ENCODE measurements at regions not wholly inside any gene's neighbourhood (a gene's known extent, or its start where the extent isn't known, plus 50 kb on each side); places are given as distances from the start of the nearest gene placed in this dataset.

GRCh38 chr1:96565546-96565945 lies 156.0 kb upstream of the PTBP2 start:
- no peak overlapping the region for H3K4me3 ChIP-seq (ENCODE audit: control insufficient read depth, low read depth, low read length)
- TF ChIP-seq CTCF (conservative IDR thresholded peaks at IDR 0.05; ENCODE audit: control insufficient read depth, insufficient read depth, low read depth, low read length), result no peak
- DNase-seq (ENCODE audit: low read depth), result no peak

GRCh38 chr1:96568639-96569038 lies 152.9 kb upstream of the PTBP2 start:
- TF ChIP-seq CTCF (conservative IDR thresholded peaks at IDR 0.05; ENCODE audit: control insufficient read depth, insufficient read depth, low read depth, low read length), result no peak
- no peak overlapping the region for H3K4me3 ChIP-seq (ENCODE audit: control insufficient read depth, low read depth, low read length)
- DNase-seq (ENCODE audit: low read depth), result no peak

GRCh38 chr1:96569288-96569687 lies 152.3 kb upstream of the PTBP2 start:
- no peak overlapping the region for H3K4me3 ChIP-seq (ENCODE audit: control insufficient read depth, low read depth, low read length)
- DNase-seq (ENCODE audit: low read depth), result no peak
- no peak for TF ChIP-seq CTCF (conservative IDR thresholded peaks at IDR 0.05; ENCODE audit: control insufficient read depth, insufficient read depth, low read depth, low read length)

- H3K4me3 ChIP-seq (ENCODE audit: control insufficient read depth, low read depth, low read length), result no peak overlapping the region
- peak; percentile 29 for DNase-seq (ENCODE audit: low read depth)
- TF ChIP-seq CTCF (conservative IDR thresholded peaks at IDR 0.05; ENCODE audit: control insufficient read depth, insufficient read depth, low read depth, low read length), result no peak
Measured at GRCh38 chr1:96579636-96580035, 141.9 kb upstream of the PTBP2 start.

GRCh38 chr1:96580920-96581319 lies 140.7 kb upstream of the PTBP2 start:
- no peak for TF ChIP-seq CTCF (conservative IDR thresholded peaks at IDR 0.05; ENCODE audit: control insufficient read depth, insufficient read depth, low read depth, low read length)
- H3K4me3 ChIP-seq (ENCODE audit: control insufficient read depth, low read depth, low read length), result no peak overlapping the region
- DNase-seq (ENCODE audit: low read depth), result no peak

- H3K4me3 ChIP-seq (ENCODE audit: control insufficient read depth, low read depth, low read length), result no peak overlapping the region
- no peak for TF ChIP-seq CTCF (conservative IDR thresholded peaks at IDR 0.05; ENCODE audit: control insufficient read depth, insufficient read depth, low read depth, low read length)
- no peak for DNase-seq (ENCODE audit: low read depth)
Measured at GRCh38 chr1:96581772-96582171, 139.8 kb upstream of the PTBP2 start.

- no peak for TF ChIP-seq CTCF (conservative IDR thresholded peaks at IDR 0.05; ENCODE audit: control insufficient read depth, insufficient read depth, low read depth, low read length)
- H3K4me3 ChIP-seq (ENCODE audit: control insufficient read depth, low read depth, low read length), result no peak overlapping the region
- DNase-seq (ENCODE audit: low read depth), result no peak
Measured at GRCh38 chr1:96583903-96584302, 137.7 kb upstream of the PTBP2 start.

Data from fibroblast of mammary gland (primary cell).